Fibroblast of the aortic adventitia (primary cell): ENCODE measurements at regions not wholly inside any gene's neighbourhood (a gene's known extent, or its start where the extent isn't known, plus 50 kb on each side); places are given as distances from the start of the nearest gene placed in this dataset.

ENCODE experiments used
- DNase-seq: peaks from one replicate; pipeline ENCODE4 v3.0.0-alpha.2; 2010; ENCODE audit warnings: low read depth
- H3K4me3 ChIP-seq: 2 replicates; pipeline ENCODE4 v1.5.1; 2011; ENCODE audit warnings: low read depth, mild to moderate bottlenecking, control low read depth, low read length, moderate library complexity
- TF ChIP-seq, protein P1 (sequence below): IDR thresholded peaks from 2 replicates; pipeline ENCODE4 v1.5.1; 2011; ENCODE audit warnings: mild to moderate bottlenecking, low read length, control low read depth, inconsistent platforms; ENCODE audit not compliant: insufficient read depth

DNA sequence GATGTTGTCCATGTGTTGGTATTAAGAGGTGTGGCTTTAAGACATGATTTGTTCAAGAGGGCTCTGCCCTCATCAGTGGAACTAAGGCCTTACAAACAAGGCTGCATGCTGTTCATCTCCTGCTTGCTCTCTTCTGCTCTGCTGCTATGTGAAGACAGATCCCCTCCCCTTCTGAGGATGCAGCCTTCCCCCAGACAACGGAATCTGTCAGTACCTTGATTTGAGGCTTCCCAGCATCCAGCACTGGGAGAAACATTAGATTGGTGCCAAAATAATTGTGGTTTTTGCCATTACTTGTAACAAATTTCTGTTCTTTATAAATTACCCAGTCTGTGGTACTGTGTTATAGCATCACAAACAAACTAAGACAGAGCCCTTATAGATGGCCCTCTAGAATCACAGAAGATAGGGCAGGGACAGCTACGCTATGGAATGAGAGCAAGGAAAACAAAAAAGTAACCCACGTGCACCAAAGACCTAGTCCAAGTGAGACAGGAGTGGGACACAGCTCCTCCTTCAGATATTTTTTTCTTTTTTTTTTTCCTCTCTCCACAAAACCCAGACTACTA lies 151.5 kb upstream of the RXFP2 start:
- TF ChIP-seq, protein P1, sequence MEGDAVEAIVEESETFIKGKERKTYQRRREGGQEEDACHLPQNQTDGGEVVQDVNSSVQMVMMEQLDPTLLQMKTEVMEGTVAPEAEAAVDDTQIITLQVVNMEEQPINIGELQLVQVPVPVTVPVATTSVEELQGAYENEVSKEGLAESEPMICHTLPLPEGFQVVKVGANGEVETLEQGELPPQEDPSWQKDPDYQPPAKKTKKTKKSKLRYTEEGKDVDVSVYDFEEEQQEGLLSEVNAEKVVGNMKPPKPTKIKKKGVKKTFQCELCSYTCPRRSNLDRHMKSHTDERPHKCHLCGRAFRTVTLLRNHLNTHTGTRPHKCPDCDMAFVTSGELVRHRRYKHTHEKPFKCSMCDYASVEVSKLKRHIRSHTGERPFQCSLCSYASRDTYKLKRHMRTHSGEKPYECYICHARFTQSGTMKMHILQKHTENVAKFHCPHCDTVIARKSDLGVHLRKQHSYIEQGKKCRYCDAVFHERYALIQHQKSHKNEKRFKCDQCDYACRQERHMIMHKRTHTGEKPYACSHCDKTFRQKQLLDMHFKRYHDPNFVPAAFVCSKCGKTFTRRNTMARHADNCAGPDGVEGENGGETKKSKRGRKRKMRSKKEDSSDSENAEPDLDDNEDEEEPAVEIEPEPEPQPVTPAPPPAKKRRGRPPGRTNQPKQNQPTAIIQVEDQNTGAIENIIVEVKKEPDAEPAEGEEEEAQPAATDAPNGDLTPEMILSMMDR = no peak
- H3K4me3 ChIP-seq = no peak overlapping the region
- peak; percentile 65 for DNase-seq

DNA sequence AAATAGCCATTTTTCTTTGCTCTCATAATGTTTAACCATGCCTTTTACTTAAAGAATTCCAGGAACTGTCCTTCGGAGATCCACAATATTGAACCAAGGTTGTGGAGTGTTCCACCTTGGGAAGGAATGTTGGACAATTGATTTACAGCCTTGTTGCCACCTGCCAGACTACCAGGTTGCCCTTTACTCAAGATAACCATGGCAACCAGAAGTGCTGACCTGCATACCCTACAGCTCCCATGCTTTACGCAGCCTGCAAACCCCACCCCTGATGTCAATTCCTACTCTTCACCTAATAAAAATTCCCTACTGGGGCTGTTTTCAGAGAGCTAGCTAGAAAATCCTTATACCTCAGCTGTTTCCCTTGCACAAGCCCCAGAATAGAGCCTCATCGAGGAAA lies 151.0 kb upstream of the RXFP2 start:
- H3K4me3 ChIP-seq = no peak overlapping the region
- TF ChIP-seq, protein P1 = no peak
- no peak for DNase-seq

DNA sequence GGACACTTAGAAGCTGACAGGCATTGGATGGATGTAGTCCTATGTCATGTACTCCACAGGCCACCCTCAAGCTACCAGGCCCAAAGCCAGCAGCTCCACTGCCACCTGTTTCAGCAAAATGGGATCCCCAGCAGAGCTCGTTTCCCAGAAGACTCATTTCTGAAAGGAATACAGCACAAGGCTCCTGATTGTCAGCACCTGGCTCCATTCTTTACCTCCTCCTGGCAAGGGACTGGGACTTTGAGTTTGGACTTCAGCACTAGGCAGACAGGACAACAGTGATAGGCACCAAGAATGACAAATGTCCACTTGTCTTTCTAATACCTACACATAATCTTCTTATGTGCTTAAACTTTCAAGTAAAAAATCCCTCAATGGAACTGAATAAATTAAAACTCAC lies 150.4 kb upstream of the RXFP2 start:
- H3K4me3 ChIP-seq = no peak overlapping the region
- TF ChIP-seq, protein P1 = no peak
- DNase-seq = no peak

DNA sequence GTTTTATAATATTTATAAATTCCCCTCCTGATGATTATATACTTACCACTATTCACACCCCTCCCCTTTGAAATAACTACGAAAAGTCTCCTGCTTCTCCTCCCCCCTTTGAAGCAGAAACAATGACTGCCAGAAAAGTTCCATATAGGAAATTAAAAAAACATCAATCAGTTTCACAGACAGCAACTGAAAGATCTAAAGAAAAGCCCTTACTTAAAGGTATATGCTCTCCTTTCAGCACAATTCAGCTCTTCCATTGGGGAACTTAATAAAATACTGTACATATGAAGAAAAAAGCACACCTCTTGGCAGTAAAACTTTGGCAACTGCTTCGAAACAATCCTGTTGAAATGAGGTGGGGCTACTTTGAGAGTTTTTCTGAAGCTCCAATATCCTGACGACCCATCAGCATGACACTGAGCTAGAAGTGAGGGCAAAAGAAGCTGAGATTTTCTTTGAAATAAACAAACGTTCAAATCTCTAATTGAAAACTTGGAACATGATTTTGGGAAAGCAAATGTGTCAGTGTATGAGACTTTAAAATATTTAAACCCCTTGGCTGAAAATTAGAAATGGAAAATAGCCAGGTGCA lies 147.6 kb upstream of the RXFP2 start:
- DNase-seq = no peak
- TF ChIP-seq, protein P1 = no peak
- H3K4me3 ChIP-seq = no peak overlapping the region

DNA sequence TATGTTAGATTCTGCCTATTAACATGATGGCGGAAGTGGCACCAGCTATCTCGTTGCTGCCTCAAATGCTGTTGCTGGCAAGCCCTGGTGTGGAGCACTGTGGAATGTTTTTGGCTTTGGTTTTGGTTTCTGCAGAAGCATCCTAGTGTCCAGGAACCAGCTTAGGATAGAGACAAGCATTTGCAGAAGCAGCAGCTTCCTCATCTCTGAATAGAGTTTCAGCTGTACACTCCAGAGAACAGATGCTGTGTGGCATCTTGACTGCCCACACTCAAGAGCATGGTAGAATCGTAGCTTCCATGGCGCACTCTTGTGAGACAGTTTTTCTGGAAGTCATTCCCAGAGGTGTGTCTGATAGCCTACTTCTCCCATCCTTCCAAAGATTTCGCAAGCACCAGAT lies 145.3 kb upstream of the RXFP2 start:
- TF ChIP-seq, protein P1 = no peak
- no peak for DNase-seq
- H3K4me3 ChIP-seq = no peak overlapping the region

DNA sequence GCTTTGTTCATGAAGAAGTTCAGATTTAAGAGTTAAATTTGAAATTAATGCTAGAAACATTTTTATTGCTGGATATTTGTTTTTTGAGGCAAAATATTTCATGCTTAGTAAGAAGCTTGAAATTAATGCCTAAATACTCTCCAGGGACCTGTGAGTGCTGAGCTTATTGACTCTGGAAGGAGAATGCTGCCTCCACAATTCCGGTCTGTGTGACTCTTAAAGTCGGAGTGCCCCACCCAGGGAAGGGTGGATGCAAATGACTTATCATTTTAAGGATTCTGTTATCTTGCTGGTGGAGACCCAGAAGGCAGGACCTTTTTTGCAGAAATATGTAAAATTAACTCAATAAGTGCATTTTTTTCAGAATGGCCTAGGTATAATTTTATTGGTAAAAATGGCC lies 143.8 kb upstream of the RXFP2 start:
- DNase-seq = peak; percentile 74
- TF ChIP-seq, protein P1 = no peak
- no peak overlapping the region for H3K4me3 ChIP-seq

DNA sequence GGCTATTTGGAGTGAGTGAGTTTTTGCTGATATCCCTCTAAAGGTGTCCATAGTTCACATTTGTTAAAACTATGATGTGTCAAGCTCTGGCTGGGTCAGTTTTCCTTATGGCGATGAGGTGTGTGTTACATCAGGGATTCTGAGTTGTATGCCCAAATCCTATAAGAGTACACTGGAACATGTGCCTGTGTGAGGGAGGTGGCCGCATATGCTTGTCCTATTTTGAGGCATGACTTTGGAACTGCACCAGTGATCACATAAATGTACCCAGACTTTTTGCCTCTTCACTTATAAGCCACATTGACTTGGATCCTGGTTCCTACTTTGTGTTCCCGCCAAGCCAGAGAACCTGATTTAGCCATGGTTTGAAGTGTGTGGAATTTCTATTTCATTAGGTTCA lies 140.3 kb upstream of the RXFP2 start:
- H3K4me3 ChIP-seq = no peak overlapping the region
- DNase-seq = no peak
- TF ChIP-seq, protein P1 = no peak
